Keratinocyte (primary cell): ENCODE measurements at regions not wholly inside any gene's neighbourhood (a gene's known extent, or its start where the extent isn't known, plus 50 kb on each side); places are given as distances from the start of the nearest gene placed in this dataset.

Source experiments
- DNase-seq: peaks from one replicate; pipeline ENCODE4 v3.0.0-alpha.2; 2011; ENCODE audit warnings: low read depth, missing footprints, low spot score
- FAIRE-seq: peaks from 2 replicates; lab custom pipeline; 2011; peaks lifted over from hg19 to GRCh38; lab: Jason Lieb, UNC
- H2AFZ ChIP-seq: 2 replicates; pipeline ENCODE4 v1.6.0; 2012; ENCODE audit warnings: low read length, control low read depth, inconsistent platforms; ENCODE audit not compliant: control insufficient read depth
- H3K27ac ChIP-seq: 2 replicates; pipeline ENCODE4 v1.5.1; 2011; ENCODE audit warnings: low read length; ENCODE audit not compliant: control insufficient read depth, insufficient read depth
- H3K27me3 ChIP-seq: 3 replicates; pipeline ENCODE4 v1.6.0; 2011; ENCODE audit warnings: low read length; ENCODE audit not compliant: control insufficient read depth, insufficient read depth; ENCODE audit errors: extremely low read depth
- H3K36me3 ChIP-seq, 2 experiments: 2 replicates in 1 of 2; 3 replicates in 1 of 2; pipeline ENCODE4 v1.5.1; 2011; ENCODE audit warnings: low read length in 2 of 2, mild to moderate bottlenecking in 1 of 2; ENCODE audit not compliant: control insufficient read depth in 2 of 2, insufficient read depth in 2 of 2; ENCODE audit errors: extremely low read depth in 1 of 2
- H3K4me1 ChIP-seq: 3 replicates; pipeline ENCODE4 v1.5.1; 2011; ENCODE audit warnings: low read length; ENCODE audit not compliant: control insufficient read depth, insufficient read depth; ENCODE audit errors: extremely low read depth
- H3K4me2 ChIP-seq: 3 replicates; pipeline ENCODE4 v1.6.0; 2011; ENCODE audit warnings: low read depth, low read length; ENCODE audit not compliant: control insufficient read depth, insufficient read depth; ENCODE audit errors: extremely low read depth
- H3K4me3 ChIP-seq, 3 experiments: fragments of 200-600 bp in 1 of 3; sonication (generic) in 1 of 3; 2 replicates in 2 of 3; 3 replicates in 1 of 3; pipeline ENCODE4 v1.5.1; 2011 to 2016; ENCODE audit warnings: low read length in 3 of 3, mild to moderate bottlenecking in 3 of 3, control low read depth in 2 of 3, inconsistent platforms in 1 of 3, low read depth in 1 of 3, mixed read lengths in 1 of 3, mixed run types in 1 of 3, moderate library complexity in 1 of 3; ENCODE audit not compliant: control insufficient read depth in 2 of 3, insufficient read depth in 2 of 3; ENCODE audit errors: extremely low read depth in 1 of 3
- H3K79me2 ChIP-seq: 2 replicates; pipeline ENCODE4 v1.6.0; 2012; ENCODE audit warnings: low read length; ENCODE audit not compliant: control insufficient read depth, insufficient read depth
- H3K9ac ChIP-seq: 3 replicates; pipeline ENCODE4 v1.6.0; 2011; ENCODE audit warnings: low read length; ENCODE audit not compliant: control insufficient read depth, insufficient read depth; ENCODE audit errors: extremely low read depth
- H3K9me1 ChIP-seq: 3 replicates; pipeline ENCODE4 v1.6.0; 2011; ENCODE audit warnings: low read length; ENCODE audit not compliant: control insufficient read depth, insufficient read depth; ENCODE audit errors: extremely low read depth
- H3K9me3 ChIP-seq: 2 replicates; pipeline ENCODE4 v1.5.1; 2012; ENCODE audit warnings: low read depth, low read length; ENCODE audit not compliant: control insufficient read depth
- H4K20me1 ChIP-seq: 3 replicates; pipeline ENCODE4 v1.6.0; 2011; ENCODE audit warnings: low read length; ENCODE audit not compliant: control insufficient read depth, insufficient read depth; ENCODE audit errors: extremely low read depth
- EZH2 ChIP-seq: IDR thresholded peaks from one replicate; pipeline ENCODE4 v1.6.1; 2012; ENCODE audit warnings: inconsistent platforms, mild to moderate bottlenecking, low read length, moderate library complexity
- dilution Hi-C: fragments of 300-500 bp; cut with MboI; formaldehyde crosslinking; loops from one replicate; pipeline ENCODE4 v1.7.0; 2020; ENCODE audit warnings: low sequenced_read_pairs; ENCODE audit not compliant: extremely low pct_ligation_motif_present
- TF ChIP-seq, protein P1 (sequence below), 3 experiments: IDR thresholded peaks in 1 of 3; conservative IDR thresholded peaks in 1 of 3; optimal IDR thresholded peaks in 1 of 3; 2 replicates in 2 of 3; 3 replicates in 1 of 3; pipeline versions ENCODE3 to v1.5.1; 2011; ENCODE audit warnings: low read length in 3 of 3, mild to moderate bottlenecking in 3 of 3, moderate library complexity in 2 of 3, control low read depth in 1 of 3, inconsistent platforms in 1 of 3; ENCODE audit not compliant: insufficient read depth in 2 of 3; ENCODE audit errors: extremely low read depth in 1 of 3

DNA sequence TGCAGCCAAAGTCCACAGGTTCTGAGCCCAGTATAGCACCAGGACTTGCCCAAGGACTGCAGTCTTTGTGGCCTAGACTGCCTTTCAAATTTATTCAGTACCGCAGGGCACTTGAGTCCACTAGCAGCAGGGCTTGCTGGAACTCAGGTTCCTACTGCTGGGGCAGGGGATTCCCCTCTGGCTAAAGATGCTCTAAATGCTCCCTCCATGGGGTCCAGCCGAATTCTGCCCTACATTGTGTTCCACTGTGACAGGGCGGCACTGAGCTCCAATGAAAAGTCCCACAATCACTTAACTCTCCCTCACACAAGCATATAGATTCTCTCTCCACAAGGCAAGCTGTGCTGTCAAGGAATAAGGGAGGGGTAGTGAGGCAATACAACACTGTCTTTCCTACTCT, 518.1 kb upstream of the VRK2 start:
- TF ChIP-seq, protein P1, sequence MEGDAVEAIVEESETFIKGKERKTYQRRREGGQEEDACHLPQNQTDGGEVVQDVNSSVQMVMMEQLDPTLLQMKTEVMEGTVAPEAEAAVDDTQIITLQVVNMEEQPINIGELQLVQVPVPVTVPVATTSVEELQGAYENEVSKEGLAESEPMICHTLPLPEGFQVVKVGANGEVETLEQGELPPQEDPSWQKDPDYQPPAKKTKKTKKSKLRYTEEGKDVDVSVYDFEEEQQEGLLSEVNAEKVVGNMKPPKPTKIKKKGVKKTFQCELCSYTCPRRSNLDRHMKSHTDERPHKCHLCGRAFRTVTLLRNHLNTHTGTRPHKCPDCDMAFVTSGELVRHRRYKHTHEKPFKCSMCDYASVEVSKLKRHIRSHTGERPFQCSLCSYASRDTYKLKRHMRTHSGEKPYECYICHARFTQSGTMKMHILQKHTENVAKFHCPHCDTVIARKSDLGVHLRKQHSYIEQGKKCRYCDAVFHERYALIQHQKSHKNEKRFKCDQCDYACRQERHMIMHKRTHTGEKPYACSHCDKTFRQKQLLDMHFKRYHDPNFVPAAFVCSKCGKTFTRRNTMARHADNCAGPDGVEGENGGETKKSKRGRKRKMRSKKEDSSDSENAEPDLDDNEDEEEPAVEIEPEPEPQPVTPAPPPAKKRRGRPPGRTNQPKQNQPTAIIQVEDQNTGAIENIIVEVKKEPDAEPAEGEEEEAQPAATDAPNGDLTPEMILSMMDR (optimal IDR thresholded peaks at IDR 0.05 in 1 of 3, IDR thresholded peaks at IDR 0.05 in 1 of 3, conservative IDR thresholded peaks at IDR 0.05 in 1 of 3; ENCODE audit: extremely low read depth in 1 of 3, insufficient read depth in 2 of 3, low read length in 3 of 3) = no peak
- no peak for TF ChIP-seq EZH2
- Histone ChIP-seq H3K27ac (no peak overlapping the region), H3K9me3 (no peaks in the 10 kb centered on the region), H3K9ac (no peak overlapping the region), H3K79me2 (no peaks in the 10 kb centered on the region), H2AFZ (no peak overlapping the region), H3K4me1 (no peaks in the 10 kb centered on the region), H4K20me1 (no peaks in the 10 kb centered on the region), H3K4me3 (no peak overlapping the region), H3K36me3 (no peaks in the 10 kb centered on the region), H3K27me3 (no peaks in the 10 kb centered on the region), H3K4me2 (no peak overlapping the region), H3K9me1 (no peaks in the 10 kb centered on the region)
- FAIRE-seq = no peak
- DNase-seq = no peak
- dilution Hi-C loops = no loop called here

DNA sequence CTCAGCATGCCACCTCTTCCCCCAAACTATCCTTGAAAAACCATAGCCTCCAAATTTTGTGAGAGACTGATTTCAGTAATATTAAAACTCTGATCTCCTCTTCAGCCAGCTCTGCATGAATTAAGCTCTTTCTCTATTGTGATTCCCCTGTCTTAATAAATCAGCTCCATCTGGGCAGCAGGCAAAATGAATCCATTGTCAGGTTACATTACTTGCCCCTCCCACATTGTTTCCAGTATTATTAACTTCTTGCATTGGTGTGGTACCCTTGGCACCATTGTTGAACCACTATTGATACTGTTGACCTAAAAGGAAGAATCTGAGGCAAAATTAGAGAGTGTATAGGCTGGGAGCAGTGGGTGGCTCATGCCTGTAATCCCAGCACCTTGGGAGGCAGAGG, 512.2 kb upstream of the VRK2 start:
- DNase-seq (no peak), FAIRE-seq (no peak)
- Histone ChIP-seq H3K4me3 (no peak overlapping the region), H3K9me3 (no peaks in the 10 kb centered on the region), H3K36me3 (no peaks in the 10 kb centered on the region), H2AFZ (no peak overlapping the region), H3K79me2 (no peaks in the 10 kb centered on the region), H3K4me1 (no peaks in the 10 kb centered on the region), H3K9ac (no peak overlapping the region), H3K4me2 (no peak overlapping the region), H3K27ac (no peak overlapping the region), H3K27me3 (no peaks in the 10 kb centered on the region), H3K9me1 (no peaks in the 10 kb centered on the region), H4K20me1 (no peaks in the 10 kb centered on the region)
- dilution Hi-C loops = no loop called here
- no peak for TF ChIP-seq EZH2
- TF ChIP-seq, protein P1 (optimal IDR thresholded peaks at IDR 0.05 in 1 of 3, IDR thresholded peaks at IDR 0.05 in 1 of 3, conservative IDR thresholded peaks at IDR 0.05 in 1 of 3; ENCODE audit: extremely low read depth in 1 of 3, insufficient read depth in 2 of 3, low read length in 3 of 3) = no peak
